Stimulated activated CD8-positive, alpha-beta memory T cell treated with anti-CD3 and anti-CD28 coated beads, Interleukin-2, amount 100 ng/mL, for 48 hours (primary cell): ENCODE measurements at regions not wholly inside any gene's neighbourhood (a gene's known extent, or its start where the extent isn't known, plus 50 kb on each side); places are given as distances from the start of the nearest gene placed in this dataset.

Experiments
- DNase-seq, 2 donors: peaks; one replicate each; pipeline ENCODE4 v3.0.0-alpha.2; 2020; ENCODE audit warnings: low read depth in 2 of 2

DNA sequence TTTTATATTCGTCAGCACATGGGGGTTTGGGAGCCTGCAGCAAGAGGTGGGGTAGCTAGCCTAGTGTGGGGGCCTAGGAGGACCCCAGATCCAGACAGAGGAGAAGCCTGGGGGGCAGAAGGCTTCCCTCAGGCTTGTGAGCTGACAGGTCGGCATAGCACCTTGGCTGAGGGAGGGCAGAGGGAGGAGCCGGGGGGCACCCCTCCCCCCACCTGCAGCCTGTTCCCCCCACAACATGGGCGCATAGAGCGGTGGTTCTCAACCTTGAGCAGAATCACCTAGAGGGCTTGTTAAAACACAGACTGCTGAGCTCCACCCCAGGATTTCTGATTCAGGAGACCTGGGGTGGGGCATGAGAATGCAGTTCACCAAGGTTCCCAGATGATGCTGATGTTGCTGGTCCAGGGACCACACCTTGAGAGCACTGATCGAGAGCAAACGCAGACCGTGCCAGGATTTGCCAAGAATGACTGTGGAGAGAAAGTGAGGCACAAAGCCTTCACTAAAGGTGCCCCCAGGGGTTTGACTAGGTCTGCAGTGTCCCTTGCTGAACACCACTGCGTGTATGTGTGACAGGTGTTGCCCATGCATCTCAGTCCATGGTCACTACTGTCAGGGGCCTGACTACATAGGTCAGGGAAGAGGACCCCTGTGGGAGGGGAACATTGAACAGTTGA, 163.3 kb downstream of the MACROH2A1 start:
- no peak for DNase-seq

DNA sequence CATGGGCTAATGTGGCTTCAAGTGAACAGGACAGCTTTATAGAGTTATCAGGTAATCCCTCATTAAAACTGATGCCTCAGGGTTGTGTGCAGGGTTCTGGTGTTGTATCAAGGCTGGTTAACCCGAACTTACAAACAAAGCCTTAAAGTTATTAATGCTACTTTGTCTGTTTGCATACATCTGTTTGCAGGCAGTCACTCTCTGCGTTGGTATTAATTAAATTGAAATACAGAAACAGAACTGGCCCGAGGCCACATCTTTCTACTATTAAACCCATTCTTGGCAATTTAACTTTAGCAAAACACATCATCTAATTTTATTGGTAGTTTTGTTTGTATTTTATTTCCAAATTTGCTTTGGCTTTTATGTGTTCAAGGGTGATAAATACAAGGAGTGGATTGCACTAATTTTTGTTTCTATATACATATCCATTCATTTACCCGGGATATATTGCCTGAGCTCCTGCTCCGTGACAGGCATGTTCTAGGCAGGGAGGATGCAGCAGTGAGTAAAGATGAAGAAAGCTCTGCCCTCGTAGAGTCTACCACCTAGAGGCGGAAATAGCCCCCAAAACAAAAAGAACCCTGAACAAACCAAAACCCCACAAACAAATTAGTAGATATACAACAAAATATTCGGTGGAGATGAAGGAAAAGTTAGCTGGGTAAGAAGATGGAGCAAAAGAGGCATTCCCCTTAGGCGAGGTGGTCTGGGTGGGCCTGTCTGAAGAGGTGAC, 164.2 kb downstream of the MACROH2A1 start:
- DNase-seq = no peak

DNA sequence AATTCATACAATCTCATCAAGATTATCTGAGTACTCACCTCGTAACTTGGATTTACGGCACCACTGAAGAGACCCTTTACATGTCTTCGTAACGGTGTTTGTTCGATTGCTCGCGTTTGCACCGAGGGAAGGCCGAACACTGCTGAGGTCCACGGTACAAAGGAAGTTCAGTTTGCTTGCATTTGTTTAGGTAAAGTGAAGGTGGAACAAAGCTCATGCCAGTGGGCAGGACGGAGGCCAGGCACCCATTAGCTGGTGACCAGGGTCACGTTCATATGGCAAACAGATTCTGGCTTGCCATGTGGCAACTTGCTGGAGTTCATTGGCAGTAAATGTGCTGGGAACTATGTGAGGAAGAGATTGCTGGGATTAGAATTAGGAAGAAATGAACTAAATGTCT, 164.8 kb downstream of the MACROH2A1 start:
- DNase-seq = no peak

GRCh38 chr5:135233477-135233876, 165.6 kb downstream of the MACROH2A1 start:
- no peak for DNase-seq

DNA sequence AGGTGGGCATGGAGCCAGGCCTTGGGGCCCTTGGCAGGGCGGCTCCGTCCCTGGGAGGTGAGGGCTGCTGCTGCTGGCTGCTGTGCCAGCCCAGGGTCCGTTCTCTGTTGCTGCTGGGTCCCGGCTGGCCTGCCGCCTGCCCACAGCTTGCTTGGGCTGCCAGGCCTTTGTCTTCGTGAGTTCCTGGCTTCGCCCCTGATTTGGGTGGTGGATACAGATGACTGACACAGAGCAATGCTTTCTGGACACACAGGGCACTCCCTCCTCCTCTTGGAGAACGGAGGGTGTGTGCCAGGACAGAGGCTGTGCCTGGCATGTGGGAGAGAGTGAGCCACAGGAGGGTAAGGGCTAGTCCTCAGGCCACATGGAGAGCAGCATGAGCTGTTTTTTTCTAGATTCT, 166.1 kb downstream of the MACROH2A1 start:
- no peak for DNase-seq

GRCh38 chr5:135231289-135231688, 167.7 kb downstream of the MACROH2A1 start:
- no peak for DNase-seq

- DNase-seq = no peak
Observed at GRCh38 chr5:135230251-135230925, 168.6 kb downstream of the MACROH2A1 start.

DNA sequence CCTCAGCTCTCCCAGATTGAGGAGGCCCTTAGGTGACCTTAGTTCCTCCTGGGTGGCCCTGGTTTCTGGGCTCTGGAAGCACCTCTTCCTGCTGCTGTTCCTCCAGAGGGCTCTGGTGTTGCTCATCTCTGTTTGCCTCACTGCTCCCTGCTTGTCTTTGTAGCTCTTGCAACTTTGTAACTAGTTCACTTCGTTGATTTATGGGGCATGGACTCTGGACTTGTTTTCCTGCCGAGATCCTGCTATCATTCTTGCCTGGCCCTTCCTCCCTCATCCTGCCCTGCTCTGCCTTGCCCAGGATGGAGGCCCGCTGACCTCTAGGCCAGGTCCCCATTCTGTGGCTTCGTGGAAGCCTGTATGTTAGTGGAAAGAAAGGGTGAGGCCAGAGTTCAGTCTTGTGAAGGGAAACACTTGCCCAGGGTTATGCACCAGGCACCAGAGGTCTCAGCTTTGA, 169.3 kb downstream of the MACROH2A1 start:
- DNase-seq = no peak

GRCh38 chr5:135229122-135229521, 169.9 kb downstream of the MACROH2A1 start:
- DNase-seq = no peak

DNA sequence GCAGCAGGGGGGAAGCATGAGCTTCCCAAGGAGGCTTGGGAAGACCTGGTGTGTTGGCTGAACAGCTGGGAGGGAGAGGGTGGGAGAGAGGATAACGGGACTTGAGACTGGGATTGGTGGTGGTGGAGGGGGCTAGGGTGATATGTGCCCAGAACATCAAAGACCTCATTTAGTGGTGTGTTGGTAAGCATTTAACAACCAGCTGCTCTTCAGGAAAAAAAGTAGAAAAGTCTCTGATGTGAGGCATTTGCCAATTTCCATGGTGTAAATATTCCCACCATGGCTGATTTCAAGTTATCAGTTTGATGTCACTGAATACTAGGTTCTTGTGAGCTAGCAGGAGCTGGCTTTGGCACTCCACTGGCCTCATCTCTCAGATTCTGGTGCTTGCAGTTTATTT, 170.8 kb downstream of the MACROH2A1 start:
- DNase-seq = no peak

GRCh38 chr5:135227064-135228022, 171.7 kb downstream of the MACROH2A1 start:
- no peak for DNase-seq

- no peak for DNase-seq
Observed at GRCh38 chr5:135225856-135226560, 173.0 kb downstream of the MACROH2A1 start.

DNA sequence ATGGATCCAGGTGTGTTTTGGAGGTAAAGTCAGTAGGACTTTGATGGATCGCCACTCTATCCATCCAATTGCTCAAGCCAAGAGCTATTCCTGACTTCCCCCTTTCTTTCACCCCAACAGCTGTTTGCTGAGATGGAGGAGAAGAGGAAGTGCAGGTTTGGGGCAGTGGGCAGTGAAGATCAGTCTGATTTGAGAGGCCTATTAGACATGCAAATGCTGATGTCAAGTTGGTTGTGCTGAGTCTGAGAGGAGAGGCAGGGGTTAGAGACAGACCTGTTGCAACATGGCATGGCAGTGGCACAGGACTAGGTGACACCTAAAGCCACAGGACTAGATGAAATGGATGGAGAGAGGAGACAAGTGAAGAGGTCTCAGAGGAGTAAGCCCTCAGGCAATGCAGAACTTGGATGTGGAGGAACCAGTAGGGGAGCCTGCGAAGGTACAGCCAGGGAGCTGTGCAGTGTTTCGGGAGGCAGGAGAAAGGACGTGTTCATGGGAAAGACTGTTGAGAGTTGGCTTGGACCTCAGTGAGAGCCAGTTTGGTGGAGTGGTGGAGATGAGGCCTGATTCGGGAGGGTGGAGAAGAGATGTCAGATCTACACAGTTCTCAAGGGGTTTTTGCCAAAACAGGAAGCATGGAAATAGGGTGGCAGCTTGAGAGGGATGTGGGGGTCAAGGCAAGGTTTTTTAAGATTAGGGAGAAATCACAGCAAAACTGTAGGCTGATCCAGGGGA, 175.0 kb downstream of the MACROH2A1 start:
- DNase-seq = no peak

DNA sequence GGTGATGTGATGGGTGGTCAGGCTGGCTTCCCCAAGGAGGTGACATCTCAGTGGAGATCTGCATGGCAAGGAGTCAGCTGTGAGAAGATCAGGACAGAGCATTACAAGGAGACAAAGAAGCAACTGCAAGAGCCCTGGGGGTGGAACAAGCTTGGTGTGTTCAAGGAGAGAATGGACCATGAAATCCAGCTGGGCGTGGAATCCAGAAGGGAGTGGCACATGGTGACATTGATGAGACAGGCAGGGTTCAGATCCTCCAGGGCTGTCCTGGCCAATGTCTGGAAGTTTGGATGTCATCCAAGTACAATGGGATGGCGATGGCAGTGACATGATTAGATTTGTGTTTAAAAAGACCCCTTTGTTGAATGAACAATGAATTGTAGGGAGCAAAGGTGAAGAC, 175.6 kb downstream of the MACROH2A1 start:
- no peak for DNase-seq

- no peak for DNase-seq
Observed at GRCh38 chr5:135222771-135223170, 176.3 kb downstream of the MACROH2A1 start.

GRCh38 chr5:135222171-135222681, 176.8 kb downstream of the MACROH2A1 start:
- DNase-seq = no peak

GRCh38 chr5:135221696-135222095, 177.3 kb downstream of the MACROH2A1 start:
- DNase-seq = no peak

DNA sequence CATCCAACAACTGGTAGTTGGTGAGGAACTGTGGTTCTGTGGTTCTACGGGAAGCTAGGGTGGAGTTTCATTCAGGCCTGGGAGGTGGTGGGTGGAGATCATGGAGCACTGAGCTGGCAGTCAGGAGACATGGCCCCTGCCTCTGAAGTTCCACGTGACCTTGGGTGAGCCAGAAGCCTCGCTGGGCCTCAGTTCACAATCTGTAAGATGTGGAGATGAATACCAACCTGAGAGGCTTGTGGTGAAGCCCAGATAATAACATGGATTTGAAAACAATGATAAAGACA, 177.9 kb downstream of the MACROH2A1 start:
- no peak for DNase-seq

DNA sequence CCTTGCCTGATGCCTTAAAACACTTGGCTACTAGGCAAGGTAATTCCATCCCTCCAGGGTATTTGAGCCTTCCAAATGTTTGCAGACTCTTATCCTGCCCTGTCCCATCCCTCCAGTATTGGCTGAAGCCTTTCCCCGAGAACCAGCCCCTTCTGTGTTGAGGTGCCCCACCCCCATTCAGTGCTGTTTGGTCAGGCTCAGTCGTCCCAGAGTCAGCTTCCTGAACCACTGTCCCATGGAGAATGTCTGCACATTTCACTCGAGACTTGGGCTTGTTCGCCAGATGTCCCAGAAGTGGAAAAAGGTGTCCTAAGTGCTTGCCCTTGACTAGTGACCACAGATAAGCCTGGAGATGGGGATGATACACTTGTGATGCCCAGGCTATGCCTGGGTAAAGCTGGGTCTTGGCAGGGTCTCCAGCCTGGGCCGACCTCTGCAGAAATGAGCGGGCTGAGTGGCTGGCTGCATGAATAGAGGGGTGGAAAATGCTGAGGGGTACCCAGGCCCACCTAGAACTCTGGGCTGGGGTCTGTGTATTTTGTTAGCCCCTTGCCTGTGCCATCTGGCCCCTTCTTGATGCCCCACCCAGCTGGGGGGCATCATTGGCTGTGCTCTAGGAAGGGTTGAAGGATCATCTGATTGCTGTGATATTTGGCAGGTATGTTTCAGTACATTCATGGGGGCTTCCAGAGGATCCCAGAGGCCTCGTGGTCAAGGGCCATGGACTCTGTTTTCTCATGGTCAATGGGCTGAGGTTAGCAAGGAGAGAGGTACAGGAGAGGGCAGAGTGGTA, 178.4 kb downstream of the MACROH2A1 start:
- no peak for DNase-seq

GRCh38 chr5:135219868-135220267, 179.2 kb downstream of the MACROH2A1 start:
- DNase-seq = no peak
